Thyroid gland (tissue), 4 donors: ENCODE measurements at regions not wholly inside any gene's neighbourhood (a gene's known extent, or its start where the extent isn't known, plus 50 kb on each side); places are given as distances from the start of the nearest gene placed in this dataset.

Experiments used
- POLR2A ChIP-seq, 2 donors: fragments of 450-650 bp; IDR thresholded peaks; one replicate each; pipeline ENCODE4 v1.6.1; 2017; ENCODE audit warnings: antibody characterized with exemption in 2 of 2, mild to moderate bottlenecking in 2 of 2, moderate library complexity in 1 of 2
- TF ChIP-seq, protein P1 (sequence below), 6 experiments: fragments of 200-600 bp in 3 of 6; fragments of 450-650 bp in 3 of 6; sonication (generic) in 3 of 6; IDR thresholded peaks; one replicate each; pipeline ENCODE4 v1.5.1; 2016 to 2019; ENCODE audit warnings: antibody characterized with exemption in 6 of 6, mild to moderate bottlenecking in 2 of 6, inconsistent platforms in 1 of 6, moderate library complexity in 1 of 6

DNA sequence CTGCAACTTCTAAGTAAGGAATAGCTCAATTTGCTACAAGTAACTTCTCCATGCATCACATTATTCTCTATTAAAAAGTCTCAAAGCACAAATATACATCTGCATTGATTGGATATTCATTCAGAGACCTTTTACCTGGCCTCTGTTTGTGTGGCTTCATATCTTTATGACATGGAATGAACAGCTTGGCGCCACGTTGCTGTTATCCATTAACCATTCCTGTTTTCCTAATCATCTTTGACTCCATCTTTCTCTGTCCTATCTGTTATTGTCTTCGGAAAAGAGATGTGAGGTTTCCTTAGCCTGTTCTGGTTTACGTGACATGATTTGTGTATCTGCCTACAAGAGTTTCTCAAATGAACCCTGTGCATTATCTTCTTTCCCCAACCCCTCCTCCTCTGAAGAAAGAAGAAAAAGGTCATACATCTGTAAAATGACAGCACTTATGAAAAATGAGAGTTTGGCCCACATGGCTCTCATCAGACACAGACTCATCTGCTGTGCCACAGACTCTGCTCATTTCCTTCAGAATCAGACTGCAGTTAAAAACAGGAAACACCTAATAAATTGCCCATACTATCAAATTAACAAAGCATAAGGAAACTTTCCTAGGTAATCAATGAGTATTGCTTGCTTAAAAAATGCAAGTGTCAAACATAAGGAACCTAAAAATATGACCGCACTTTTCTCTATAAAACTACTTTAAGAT lies 347.6 kb upstream of the FAM241A start:
- TF ChIP-seq POLR2A (IDR thresholded peaks at IDR 0.05) = no peak
- TF ChIP-seq, protein P1, sequence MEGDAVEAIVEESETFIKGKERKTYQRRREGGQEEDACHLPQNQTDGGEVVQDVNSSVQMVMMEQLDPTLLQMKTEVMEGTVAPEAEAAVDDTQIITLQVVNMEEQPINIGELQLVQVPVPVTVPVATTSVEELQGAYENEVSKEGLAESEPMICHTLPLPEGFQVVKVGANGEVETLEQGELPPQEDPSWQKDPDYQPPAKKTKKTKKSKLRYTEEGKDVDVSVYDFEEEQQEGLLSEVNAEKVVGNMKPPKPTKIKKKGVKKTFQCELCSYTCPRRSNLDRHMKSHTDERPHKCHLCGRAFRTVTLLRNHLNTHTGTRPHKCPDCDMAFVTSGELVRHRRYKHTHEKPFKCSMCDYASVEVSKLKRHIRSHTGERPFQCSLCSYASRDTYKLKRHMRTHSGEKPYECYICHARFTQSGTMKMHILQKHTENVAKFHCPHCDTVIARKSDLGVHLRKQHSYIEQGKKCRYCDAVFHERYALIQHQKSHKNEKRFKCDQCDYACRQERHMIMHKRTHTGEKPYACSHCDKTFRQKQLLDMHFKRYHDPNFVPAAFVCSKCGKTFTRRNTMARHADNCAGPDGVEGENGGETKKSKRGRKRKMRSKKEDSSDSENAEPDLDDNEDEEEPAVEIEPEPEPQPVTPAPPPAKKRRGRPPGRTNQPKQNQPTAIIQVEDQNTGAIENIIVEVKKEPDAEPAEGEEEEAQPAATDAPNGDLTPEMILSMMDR (IDR thresholded peaks at IDR 0.05) = no peak
